NCI-H82 treated with DMSO at 0.1 percent for 48 hours (cell line): ENCODE measurements at regions not wholly inside any gene's neighbourhood (a gene's known extent, or its start where the extent isn't known, plus 50 kb on each side); places are given as distances from the start of the nearest gene placed in this dataset.
A peak's percentile ranks its signal among the peaks of the same experiment; 100 is the strongest.

Experiments used
- DNase-seq: peaks from one replicate; lab custom pipeline; 2025; ENCODE audit not compliant: unreplicated experiment; lab: John Stamatoyannopoulos, UW

GRCh38 chr10:78937393-78937792, 131.4 kb upstream of the ZMIZ1 start:
- no peak for DNase-seq

DNA sequence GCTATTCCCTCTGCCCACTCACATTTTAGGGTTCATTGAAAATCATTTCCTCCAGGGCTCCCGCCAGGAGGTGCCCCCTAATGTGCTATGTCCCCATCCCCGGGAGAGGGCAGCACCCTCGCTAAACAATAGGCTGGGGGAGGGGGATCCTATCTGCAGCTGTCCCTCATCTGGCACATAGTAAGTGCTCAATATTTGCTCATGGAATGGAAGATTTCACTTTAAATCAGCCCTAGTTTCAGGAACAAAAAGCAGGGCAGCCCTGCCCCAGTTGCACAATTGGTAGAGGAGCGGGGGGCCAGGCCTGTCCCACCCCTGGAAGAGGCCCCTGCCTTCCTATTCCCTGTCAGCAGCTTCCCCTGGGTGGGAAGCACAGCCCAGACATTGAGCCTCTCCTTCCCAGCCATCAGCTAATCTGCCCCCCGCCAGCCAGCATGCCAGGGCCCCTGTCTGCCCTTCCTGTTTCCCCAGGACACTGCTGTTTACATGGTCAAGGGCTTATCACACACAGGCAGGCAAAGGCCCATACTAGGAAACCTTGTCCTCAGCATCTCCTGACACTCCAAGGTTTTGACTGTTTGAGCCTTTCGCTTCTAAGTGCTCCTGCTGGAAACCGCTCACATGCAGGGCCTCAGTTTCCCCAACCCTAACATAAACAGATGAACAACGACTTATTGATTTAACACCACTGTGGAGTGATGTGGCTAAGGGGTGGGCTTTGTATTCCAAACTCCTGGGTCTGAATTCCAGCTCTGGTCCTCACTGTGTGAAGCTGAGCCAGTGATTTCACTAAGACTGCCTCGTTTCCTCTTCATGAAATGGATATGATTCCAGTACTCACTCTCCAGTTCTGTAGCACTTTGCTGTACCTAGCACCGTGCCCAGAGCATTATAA, 130.7 kb upstream of the ZMIZ1 start:
- no peak for DNase-seq

DNA sequence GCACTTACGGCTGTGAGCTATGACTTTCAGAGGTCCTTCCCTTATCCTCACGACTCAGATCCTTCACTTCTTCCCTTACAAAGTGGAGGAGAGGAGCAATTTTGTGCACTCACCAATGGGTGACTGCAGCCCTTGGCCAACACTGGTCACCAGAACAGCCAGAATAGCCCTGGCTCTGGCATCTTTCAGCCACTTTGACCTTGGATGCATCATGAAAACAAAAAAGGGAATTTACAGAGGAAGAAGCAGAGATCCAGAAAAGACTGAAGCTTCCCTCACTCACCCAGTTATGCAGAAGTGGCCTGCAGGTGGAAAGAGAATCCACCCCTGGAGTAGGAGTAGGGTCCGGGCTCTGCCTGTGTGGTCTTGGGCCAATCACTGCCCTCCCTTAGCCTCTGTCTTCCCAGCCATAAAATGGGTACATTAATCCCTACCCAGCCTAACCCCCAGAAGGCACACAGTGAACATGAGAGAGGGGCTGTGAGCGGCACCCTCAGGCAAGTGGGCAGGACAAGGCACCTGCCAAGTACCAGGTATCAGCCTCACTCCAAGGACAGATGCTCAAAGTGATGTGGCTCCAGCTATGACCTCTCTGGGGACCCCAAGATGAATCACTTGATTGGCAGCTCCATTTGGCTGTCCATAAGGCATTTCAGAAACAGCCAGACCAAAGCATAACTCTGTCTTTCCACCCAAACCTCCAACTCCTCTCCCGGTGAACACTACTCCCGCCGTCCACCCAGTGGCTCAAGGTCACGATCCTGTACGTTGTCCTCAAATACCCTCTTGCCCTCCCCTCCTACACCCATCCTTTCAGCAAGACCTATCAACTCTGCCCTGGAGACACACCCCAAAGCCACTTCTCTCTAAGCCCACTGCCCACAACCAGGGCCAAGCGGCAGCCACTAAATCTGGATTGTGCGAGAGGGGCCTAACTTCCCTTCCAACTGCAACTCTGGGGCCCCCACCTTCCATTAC, 129.8 kb upstream of the ZMIZ1 start:
- no peak for DNase-seq

GRCh38 chr10:78942091-78942501, 126.7 kb upstream of the ZMIZ1 start:
- no peak for DNase-seq

DNA sequence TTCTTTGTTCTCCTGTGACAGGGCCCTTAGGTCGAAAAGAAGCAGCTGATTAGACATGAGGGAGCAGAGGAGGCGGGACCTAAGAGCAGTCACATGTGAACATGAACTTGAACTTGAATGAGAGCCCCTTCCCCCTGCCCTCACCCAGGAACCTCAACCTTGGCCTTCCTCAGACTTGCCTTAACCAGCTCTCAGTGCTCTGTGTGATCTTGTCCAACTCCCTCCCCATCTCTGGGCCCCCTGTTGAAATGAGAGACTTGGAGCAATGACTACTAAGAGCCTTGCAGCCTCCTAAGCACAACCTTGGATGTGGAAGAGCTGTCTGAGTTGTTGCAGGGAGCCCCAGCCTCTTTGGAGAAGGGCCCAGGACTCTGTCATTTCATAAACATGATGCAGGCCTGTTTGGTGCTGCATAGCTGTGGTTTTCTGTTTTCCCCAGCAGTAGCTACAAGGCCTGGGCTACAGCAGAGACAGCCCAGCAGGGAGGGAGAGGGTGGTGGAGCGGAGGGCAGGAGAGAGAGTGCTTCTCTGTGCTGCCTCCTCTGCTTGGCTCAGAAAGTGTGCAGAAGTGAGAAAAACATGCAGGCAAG, 123.9 kb upstream of the ZMIZ1 start:
- DNase-seq: no peak

DNA sequence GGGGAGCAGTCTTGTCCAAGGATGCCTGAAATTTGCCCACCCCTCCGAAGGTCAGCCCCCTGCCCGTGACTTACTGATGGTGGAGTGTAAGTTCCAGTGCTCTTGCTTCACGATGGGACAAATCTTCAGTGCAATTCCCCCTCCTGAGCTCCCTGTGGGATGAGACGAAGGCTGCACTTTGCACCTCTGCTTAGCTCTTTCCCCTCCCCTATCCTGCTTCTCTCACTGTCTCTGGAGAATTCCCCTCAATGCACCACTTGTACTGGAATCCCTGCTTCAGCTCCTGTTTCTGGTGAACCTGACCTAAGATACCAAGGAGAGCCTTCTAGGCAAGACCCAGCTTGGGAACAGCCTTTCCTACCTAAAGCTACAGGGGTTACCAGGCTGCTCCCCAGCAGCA, 122.9 kb upstream of the ZMIZ1 start:
- DNase-seq: no peak

GRCh38 chr10:78947226-78947625, 121.5 kb upstream of the ZMIZ1 start:
- DNase-seq: no peak

DNA sequence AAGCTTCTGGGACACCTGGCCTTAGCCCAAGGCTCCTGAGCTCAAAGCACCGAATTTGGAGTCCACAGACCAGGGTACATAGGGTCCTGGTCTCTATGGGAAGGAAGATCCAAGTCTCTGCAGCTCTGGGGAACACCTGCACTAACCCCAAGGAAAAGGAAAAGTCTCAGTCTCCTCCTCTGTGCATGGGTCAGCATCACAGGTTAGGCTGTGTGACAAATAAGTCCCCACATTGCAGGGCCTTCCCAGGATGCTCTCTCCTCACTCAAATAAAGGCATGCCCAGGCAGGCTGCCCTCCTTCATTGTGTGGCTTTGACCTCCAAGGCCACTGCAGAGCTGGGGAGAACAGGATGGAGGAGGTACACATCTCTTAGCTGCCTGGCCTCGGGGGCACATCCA, 121.0 kb upstream of the ZMIZ1 start:
- no peak for DNase-seq

DNA sequence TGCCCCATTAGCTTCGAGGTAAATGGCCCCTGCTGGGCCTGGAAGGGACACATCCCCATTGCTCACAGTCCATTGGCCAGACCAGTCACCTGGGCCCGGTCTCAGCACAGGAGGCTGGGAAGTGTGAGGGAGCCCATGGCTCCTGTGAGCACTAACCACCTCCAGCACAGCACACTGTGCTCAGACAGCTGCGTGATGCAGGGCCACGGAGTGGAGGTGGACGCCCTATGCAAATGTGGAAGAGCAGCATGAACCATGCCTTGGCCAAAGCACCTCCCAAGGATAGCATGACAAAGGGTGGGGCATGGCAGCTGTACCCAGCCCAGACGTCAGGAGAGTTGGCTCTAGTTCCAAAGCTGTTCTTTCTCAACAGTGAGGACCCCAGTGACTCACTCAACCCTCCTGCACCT, 120.1 kb upstream of the ZMIZ1 start:
- no peak for DNase-seq

DNA sequence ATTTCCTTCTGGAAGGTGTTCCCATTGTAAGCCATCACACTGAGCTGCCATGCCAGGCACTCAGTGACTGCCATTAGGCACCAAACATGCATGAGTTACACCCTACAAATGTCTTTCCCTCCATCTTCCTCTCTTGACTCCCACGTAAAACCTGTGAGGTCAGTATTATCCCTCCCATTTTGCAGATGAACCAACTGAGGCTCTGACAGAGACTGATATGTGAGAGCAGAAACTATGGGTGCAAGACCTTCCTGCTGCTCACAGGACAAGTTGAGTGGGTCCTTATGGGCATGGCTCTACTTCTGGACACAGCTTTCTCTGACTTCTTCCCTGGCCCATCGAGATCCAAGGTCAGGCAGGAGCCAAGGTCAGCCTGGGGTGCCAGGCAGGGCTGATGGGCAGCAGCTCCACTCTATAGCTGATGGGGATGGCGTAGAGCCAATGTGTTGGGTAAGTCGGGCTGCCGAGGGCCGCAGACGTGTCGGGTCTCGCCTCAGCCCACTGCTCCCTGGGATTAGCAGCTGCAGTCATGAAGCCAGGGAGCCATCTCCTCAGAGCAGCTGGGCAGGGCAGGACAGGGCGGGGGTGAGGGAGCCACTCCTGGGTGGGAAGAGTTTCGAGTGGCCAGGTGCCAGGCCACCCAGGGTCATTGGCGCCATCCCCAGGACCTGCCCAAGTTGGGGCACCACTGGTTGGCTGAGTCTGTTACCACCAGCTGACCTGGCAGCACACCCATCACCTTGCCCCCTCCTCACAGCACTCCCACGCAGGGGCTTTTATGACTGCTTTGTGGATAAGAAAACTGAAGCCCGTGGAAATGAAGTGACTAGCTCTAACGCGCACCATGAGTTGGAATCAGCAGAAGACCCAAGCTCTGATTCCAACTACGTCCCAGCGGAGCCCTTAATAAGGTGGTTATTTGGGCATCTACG, 117.8 kb upstream of the ZMIZ1 start:
- no peak for DNase-seq

DNA sequence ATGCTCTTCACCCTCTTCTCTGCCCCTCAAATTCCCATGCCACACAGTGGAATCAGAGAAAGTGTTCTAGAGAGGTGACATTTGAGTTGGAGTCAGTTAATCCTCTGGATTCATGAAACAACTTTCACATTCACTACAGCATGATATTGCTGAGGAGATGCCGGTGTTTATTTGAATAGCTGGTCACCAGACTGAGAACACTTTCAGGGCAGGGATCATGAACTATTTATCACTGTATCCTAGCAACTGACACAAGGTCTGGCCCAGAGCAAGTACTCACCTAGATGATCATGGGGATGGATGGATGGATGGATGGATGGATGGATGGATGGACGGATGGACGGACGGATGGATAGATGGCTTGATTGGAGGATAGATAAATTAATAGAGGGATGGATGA, 116.7 kb upstream of the ZMIZ1 start:
- no peak for DNase-seq

- no peak for DNase-seq
These were observed 116.1 kb upstream of the ZMIZ1 start for GRCh38 chr10:78952686-78953085.

DNA sequence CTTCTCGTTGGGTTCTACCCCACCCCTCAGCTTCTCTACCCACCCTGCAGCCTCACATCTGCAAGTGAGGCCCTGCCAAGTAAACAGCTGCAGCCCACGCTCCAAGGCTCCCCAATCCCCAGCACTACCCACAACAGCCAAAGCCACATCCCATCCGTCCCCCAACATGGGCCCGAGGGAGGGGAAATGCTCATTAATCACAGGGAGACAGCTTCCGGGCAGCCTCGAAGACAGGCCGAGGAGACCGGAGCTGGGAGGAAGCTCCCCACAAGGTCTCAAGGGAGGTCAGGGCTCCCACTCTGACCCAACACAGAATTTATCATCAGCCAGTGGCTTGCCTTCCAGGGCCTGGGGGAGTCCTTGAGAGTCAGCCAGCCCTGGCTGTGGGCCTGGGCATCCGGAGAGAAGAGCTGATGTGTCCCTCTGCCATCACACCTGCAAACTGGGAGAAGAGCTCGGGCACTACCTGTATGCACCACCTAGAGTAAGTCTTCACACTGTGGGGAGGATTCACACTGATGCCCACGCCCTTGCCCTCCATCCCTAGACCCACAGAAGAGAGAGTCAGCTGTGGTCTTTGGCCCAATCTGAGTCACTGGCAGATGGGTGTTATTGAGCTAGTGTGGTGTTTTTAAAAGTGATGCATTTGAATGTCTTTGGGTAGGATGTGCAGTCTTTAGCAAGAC, 115.5 kb upstream of the ZMIZ1 start:
- DNase-seq: no peak

DNA sequence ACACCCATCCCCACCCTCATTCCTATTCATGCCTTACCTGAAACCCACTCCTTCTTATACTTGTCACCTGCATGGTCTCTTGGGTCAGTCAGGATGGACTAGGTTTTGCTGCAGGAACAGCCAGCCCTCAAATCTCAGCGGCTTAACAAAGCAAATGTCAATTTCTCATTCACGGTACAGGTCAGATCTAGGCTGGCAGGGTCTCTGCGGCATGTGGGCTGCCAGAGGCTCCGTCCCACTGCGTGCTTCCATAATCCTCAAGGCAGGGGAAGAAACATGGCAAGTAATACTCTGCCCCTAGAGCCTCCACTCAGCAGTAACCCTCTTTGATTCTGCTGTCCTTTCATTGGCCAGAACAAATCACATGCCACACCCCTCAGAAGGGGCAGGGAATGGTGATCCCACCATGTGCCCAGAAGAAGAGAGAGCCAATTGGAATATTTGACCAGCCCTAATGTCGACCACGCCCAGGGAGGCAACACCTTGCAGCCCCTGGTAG, 114.9 kb upstream of the ZMIZ1 start:
- no peak for DNase-seq

DNA sequence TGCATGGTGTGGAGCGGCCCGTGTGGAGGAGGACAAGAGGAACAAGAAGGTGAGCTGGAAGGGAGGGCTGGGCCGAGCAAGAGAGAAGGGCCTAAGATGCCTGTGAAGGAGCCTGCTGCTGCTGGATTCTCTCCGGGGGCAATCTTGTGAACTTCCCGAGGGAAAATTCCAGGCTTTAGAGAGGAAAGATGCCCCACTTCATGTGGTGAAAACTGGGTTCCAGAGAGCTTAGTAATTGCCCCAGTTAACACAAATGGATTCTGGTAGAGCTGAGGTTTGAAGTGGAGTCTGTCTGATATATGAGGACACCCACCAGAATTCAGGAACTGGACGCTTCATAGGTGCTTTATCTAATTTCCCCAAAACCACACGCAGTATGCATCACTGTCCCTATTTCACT, 114.1 kb upstream of the ZMIZ1 start:
- DNase-seq: no peak

- DNase-seq: no peak
These were observed 113.6 kb upstream of the ZMIZ1 start for GRCh38 chr10:78955206-78955605.

DNA sequence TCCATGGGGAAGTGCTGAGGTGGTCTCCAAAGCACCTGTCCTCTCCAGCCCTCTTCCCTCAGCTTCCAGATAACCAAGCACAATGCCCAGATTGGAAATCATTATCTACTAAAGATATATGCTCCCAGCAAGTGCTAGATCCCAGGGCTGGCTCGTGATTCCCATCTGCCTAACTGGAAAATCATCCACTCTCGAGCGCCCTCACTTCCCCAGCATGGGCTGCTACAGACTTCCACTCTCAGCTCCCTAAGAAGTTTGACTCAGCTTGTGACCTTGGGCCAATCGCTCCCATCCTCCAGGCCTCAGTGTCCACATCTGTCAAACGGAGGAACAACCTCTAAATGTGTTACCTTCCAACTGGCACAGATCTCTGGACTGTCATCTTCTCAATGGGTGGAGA, 112.4 kb upstream of the ZMIZ1 start:
- no peak for DNase-seq

DNA sequence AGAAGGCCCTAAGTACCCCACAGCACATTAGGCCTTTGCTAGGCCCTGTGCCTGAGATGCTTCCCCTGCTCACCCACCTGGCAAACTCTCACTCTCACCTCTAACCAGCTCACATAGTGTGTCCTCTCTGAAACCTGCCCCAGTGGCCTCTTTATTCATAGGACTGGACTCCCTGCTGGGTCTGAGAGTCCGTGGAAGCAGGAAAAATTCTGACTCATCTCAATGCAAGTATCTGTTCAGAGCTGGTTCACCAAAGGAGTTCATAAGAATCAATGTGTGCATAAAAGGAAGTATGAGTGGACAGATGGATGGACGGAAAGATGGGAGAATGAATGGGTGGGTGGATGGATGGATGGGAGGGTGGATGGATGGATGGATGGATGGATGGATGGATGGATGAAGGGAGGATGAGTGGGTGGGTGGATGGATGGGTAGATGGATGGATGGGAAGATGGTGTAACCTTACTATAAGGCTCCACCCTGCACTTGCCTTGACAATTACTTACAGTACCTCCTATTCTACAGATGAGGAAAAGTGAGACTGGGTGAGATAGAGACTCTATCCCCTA, 111.2 kb upstream of the ZMIZ1 start:
- no peak for DNase-seq

DNA sequence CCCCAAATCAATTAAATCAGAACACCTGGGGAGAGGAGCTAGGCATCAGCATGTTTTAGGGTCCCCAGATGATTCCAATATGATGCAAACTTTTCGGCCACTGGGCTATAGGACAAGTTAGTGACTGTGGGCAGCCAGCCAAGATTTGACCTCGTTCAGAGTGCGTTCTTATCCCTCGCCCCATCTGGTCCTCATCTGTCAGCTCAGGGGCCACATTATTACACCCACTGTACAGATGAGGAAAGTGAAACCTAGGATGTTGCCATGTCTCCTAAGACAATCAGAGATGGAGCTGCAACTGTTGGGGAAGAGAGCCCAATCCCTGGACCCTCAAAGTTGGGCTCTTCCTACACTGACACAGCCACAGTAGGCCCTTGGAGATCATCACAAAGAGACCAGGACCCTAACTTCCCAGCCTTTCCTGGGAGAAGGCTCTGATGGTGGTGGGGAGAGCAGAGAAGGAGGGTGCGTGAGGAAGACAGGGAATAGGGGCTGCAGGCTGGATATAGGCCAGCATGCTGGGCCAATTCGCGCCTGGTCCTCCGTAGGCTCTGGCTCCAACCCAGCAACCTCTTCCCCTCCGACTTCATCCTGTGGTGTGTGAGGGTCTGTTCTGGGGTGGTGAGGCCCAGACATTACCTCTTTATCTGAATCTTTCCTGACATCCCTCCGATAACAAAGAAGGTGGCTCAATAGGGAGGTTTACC, 109.4 kb upstream of the ZMIZ1 start:
- peak; percentile 25 for DNase-seq
